Lung microvascular endothelial cell (primary cell): ENCODE measurements at regions not wholly inside any gene's neighbourhood (a gene's known extent, or its start where the extent isn't known, plus 50 kb on each side); places are given as distances from the start of the nearest gene placed in this dataset.

Experiments
- DNase-seq, 2 donors: peaks; one replicate each; pipeline versions ENCODE4 v3.0.0 to v3.0.0-alpha.2; 2010; ENCODE audit warnings: low read depth in 2 of 2

DNA sequence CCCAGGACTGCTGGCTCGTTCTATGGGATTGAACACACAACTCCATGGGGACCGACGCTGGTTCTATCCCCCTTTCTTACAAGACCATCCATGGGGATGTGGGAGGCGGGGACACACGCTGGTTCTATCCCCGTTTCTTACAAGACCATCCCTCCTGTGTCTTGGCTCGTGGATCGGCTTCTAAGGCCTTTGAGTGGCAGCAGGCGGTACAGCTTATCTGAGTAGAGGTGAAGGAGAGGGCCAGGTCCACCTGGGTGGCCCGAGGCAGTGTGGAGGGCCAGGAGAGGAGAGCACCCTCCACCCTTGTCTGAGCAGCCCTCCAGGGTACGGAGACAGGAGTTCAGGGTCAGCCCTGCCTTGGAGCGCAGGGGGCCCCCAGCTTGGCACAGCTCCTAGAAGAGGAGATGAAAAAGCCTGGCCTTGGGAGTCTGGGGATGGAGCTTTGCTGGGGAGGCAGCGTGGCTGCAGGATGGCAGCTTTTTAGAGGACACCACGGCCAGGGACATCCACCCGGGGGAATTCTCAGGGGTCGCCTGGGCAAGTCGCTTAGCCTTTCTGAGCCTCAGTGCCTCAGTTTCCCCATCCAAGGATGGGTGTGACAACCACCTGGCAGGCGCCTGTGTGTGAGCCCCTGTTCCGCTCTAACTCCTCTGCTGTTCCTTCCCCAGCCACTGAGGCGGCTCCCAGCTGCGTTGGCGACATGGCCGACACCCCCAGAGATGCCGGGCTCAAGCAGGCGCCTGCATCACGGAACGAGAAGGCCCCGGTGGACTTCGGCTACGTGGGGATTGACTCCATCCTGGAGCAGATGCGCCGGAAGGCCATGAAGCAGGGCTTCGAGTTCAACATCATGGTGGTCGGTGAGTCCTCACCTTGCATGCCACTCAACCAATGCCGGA is 341.0 kb downstream of the SEC14L1 start:
- no peak for DNase-seq

DNA sequence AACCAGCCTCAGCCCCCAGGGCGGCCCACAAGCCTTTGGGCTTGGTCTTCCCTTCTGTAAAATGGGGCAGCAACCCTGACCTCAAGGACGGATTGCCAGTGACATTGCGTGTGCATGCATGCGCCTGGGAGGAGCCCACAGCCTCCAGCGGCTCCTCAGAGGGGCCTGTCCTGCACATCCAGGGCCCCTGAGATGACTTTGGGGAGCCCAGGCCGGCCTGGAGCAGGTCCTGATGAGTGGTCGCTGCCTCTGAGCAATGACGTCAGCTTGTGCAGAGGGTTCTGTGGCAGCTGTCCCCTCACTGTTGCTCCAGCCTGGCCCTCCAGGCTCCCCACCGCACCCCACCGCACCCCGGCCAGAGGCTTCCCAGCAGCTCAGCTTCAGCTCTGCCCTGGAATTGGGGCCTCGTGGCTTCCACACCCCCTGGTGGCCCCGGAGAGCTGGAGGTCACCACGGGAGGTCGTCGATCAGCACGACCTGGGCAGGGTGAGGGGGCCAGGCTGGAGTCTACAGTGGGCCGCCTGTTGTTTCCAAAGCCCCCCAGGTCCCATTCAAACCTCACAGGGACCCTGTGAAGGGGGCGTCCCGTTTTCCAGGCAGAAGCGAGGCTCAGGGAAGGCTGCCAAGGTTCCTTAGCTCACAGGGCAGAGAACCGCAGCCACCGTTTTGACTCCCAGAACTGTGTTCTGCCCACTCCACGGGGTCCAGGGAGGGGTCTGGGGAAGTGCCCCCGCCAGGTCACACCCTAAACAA is 341.8 kb downstream of the SEC14L1 start:
- no peak for DNase-seq

DNA sequence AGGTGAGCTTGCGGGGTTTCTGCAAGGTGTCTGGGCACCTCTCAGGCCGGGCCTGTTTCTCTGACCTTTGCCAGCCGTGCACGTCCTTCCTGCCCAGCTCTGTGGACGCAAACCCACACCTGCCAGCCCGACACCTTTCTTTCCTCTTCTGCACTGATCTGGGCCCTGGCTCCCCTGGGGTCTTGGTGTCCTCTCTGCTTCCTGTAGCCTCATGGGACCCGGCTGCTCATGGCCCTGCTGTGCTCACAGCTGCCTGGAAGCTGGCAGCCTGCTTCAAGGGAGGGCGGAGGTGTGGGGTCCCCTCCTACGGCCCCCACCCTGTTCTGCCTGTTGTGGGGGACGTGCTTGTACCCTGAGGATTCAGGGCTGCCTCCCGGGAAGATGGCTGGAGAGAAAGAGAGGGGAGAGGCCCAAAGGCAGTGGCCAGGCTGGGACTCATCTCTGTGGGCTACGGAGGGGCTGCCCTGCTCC is 342.4 kb downstream of the SEC14L1 start:
- DNase-seq = no peak

DNA sequence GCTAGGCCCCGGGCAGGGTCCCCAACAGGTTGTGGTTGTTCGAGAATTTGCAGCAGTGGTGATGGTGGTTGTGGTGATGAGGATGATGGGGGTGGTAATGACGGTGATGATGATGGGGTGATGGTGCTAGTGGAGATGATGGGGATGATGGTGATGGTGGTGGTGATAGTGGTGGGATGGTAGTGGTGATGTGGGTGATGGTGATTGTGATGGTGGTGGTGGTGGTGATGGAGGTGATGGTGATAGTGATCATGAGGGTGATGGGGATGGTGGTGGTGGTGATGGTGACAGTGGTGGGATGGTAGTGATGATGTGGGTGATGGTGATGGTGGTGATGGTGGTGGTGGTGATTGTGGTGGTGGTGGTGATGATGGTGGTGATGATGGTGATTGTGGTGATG is 343.3 kb downstream of the SEC14L1 start:
- DNase-seq = no peak

DNA sequence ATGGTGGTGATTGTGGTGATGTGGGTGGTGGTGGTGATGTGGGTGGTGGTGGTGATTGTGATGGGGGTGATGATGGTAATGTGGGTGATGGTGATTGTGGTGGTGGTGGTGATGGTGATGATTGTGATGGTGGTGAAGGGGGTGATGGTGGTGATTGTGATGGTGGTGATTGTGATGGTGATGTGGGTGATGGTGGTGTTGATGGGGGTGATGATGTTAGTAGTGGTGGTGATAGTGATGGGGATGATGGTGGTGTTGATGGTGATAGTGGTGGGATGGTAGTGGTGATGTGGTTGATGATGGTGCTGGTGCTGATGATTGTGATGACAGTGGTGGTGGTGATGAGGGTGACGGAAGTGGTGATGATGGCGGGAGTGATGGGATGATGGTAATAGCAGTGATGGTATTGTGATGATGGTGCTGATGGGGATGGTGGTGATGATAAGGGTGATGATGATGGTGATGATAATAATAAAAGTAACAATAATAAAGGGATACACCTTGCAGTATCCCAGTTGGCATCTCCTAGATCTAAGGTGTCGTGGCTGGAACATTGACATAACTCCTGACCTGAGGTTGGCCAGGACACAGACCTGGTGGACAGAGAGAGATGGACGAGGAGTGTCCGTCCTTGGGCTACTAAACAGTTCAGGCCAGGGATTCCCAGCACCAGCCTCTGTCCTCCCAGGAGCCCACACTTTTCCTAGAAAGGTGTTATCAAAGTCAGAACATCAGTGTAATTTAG is 344.5 kb downstream of the SEC14L1 start:
- no peak for DNase-seq

DNA sequence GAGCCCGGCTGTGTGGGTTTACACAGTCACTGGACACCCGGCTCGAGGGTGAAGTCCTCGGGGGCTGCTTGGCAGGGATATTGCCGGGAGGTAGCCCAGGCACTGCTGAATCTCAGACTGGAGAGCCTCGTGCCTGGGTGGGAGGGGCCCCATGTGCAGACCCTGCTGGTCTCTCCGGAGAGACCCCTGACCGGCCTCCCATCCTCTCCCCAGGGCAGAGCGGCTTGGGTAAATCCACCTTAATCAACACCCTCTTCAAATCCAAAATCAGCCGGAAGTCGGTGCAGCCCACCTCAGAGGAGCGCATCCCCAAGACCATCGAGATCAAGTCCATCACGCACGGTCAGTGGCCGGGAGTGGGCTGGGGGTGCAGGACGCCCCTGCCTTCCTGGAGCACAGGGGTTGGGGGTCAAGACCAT is 346.5 kb downstream of the SEC14L1 start:
- no peak for DNase-seq

DNA sequence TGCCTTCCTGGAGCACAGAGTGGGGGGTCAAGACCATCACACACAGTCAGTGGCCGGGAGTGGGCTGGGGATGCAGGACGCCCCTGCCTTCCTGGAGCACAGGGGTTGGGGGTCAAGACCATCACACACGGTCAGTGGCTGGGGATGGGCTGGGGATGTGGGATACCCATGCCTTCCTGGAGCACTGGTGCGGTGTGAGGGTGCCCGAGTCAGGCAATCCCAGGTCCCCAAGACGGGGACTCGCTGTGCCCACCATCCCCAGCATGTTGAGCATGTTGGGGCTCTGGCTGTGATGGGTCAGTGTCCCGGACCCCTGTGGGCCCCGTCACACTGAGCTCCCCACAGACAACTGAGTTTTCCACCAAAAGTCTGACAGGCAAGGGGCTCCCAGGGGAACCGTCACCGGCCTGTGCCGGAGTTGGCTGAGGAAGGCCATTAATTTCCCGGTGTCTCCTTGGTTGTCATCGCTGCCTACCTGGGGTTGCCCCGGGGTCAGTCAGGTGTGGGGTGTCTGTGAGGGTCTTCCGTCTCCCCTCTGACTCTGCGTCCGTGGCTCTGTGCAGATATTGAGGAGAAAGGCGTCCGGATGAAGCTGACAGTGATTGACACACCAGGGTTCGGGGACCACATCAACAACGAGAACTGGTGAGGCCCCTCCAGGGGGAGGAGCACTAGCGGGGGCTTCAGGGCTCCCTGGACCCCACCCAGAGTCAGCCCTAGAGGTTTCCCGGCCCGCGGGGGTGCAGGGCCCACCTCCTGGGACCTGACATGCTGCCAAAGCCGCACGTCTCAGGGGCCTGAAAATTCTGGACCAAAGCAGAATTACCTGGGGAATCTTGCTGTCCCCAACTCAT is 347.1 kb downstream of the SEC14L1 start:
- no peak for DNase-seq

GRCh38 chr17:77488531-77489238 is 347.9 kb downstream of the SEC14L1 start:
- no peak for DNase-seq

GRCh38 chr17:77489239-77489892 is 348.6 kb downstream of the SEC14L1 start:
- no peak for DNase-seq

DNA sequence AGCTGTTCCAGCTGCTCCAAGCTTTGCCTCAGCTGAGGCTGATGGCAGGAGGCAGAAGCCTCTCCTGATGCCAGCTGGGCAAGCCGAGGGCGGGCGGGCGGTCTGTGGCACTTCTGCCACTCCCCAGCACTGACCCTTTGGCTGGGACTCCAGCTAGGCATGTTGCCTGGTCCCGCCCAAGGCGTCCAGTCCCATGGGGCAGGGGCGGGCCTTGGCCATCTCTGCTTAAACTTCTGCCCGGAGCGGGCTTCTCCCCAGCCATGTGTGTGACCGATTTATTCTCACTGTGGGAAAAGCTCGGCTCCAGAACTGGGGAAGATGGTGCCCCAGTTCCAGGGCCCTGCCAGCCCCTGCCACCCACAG is 349.1 kb downstream of the SEC14L1 start:
- no peak for DNase-seq

- DNase-seq = no peak
Measured at GRCh38 chr17:77490361-77491183, 349.8 kb downstream of the SEC14L1 start.

GRCh38 chr17:77491921-77492445 is 351.2 kb downstream of the SEC14L1 start:
- no peak for DNase-seq

DNA sequence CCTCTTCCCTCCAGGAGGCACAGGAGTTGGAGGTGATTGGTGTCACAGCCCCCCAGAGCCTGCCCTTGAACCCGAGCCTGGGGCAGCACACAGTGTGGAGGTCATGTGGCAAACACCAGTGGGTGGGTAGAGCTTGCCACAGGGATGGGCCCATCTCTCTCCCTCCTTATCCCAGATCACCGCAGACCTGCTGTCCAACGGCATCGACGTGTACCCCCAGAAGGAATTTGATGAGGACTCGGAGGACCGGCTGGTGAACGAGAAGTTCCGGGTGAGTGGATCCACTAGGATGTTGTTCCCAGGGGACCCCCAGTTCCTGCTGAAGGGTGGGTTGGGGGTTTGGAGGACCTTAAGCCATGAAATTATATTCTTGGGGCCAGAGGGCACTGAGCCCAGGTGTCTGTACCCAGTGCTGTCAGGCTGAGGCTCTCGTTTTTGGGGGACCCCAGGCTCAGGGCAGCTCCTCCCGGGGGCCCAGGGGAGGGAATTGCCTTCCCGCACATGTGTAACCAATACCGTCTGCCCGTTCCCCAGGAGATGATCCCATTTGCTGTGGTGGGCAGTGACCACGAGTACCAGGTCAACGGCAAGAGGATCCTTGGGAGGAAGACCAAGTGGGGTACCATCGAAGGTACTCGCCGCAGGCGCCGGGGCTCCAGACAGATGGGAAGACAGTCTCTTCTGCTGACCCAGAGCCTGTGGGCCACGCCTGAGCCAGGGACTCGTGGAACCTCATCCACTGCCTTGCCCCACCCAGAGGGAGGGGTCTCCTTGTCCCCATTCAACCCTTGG is 351.9 kb downstream of the SEC14L1 start:
- no peak for DNase-seq

DNA sequence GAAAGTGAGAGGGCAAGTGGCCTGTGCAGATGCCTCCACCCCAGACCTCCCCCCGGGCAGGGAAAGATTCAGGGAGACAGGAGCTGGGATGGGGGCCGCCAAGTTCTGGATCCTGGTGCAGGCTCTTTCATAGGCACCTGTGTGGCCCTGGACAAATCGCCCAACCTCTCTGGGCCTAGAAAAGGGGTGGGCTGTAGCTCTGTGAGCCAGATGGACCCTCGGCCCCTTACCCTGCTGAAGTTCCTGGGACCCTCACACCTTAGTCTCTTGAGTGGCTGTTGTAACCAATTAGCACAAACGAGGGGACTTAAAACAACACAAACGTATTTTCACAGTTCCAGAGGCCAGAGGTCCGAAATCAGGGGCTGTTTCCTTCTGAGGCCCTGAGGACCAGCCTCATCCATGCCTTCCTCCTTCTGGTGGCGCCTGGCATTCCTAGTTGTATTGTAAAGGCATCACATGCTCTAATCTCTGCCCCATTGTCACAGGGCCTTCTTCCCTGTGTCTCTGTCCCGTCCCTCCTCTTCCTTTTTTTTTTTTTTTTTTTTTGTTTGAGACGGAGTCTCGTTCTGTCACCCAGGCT is 352.6 kb downstream of the SEC14L1 start:
- no peak for DNase-seq

GRCh38 chr17:77493901-77494663 is 353.3 kb downstream of the SEC14L1 start:
- no peak for DNase-seq

DNA sequence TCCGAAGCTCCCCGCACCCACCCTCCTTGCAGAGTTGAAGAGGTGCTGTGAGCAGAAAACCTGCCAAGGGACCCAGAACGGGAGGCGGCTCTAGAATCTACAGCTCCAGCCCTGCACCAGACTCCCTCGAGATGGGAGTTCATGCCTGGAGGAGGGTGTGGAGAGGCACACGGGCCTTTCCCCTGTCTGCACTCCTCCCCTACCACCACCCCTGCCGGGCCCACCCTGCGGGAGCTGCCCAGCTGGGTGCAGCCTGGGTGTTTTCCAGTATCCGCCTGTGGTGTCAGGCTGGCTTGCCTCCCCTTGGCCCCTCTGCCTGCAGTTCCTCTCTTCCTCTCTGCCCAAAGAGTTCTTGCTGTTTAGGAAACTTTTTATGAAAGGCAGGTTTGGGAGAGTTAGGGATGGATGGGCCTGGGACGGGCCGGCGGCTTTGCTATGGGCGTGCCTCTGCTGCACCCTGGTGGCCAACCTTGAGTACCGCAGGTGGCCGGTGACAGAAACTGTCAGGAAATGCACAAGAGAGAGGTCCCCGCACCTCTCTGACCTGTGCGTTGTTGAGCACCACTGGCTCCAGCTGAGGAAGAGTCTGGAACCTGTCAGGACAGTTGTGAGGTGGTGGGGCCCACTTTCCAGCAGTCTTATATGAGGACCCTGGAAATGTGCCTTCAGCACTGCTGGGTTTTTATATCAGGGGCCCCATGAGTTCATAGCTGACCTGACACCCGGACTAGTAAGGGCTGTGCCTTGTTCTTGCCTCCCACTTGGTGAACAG is 354.1 kb downstream of the SEC14L1 start:
- DNase-seq = peak; percentile 66 to 83
